ENCODE measurements at regions not wholly inside any gene's neighbourhood (a gene's known extent, or its start where the extent isn't known, plus 50 kb on each side); places are given as distances from the start of the nearest gene placed in this dataset.

GRCh38 chr5:89123581-89123980, 240.6 kb upstream of the MEF2C start:
- TF ChIP-seq CTCF (IDR thresholded peaks at IDR 0.05) (no peak), POLR2A (IDR thresholded peaks at IDR 0.05) (no peak)
